ENCODE measurements at regions not wholly inside any gene's neighbourhood (a gene's known extent, or its start where the extent isn't known, plus 50 kb on each side); places are given as distances from the start of the nearest gene placed in this dataset.

- no peak for DNase-seq
Measured at GRCh38 chr3:194267744-194268653, 83.1 kb downstream of the CPN2 start.

GRCh38 chr3:194268654-194269512, 82.2 kb downstream of the CPN2 start:
- no peak for DNase-seq

GRCh38 chr3:194269610-194270145, 81.5 kb downstream of the CPN2 start:
- no peak for DNase-seq

GRCh38 chr3:194270627-194271459, 80.3 kb downstream of the CPN2 start:
- DNase-seq, result no peak

- no peak for DNase-seq
Measured at GRCh38 chr3:194271460-194272035, 79.6 kb downstream of the CPN2 start.

GRCh38 chr3:194272221-194272620, 78.9 kb downstream of the CPN2 start:
- no peak for DNase-seq

GRCh38 chr3:194272861-194273742, 78.0 kb downstream of the CPN2 start:
- DNase-seq, result no peak

GRCh38 chr3:194273743-194274310, 77.3 kb downstream of the CPN2 start:
- DNase-seq, result no peak

GRCh38 chr3:194274424-194275085, 76.6 kb downstream of the CPN2 start:
- DNase-seq, result no peak

GRCh38 chr3:194275291-194275690, 75.8 kb downstream of the CPN2 start:
- DNase-seq, result no peak

GRCh38 chr3:194275721-194276120, 75.4 kb downstream of the CPN2 start:
- DNase-seq, result no peak

- no peak for DNase-seq
Measured at GRCh38 chr3:194276768-194277103, 74.4 kb downstream of the CPN2 start.

- DNase-seq, result peak; percentile 92
Measured at GRCh38 chr3:194277104-194277785, 73.9 kb downstream of the CPN2 start.

- DNase-seq, result no peak
Measured at GRCh38 chr3:194277786-194278130, 73.4 kb downstream of the CPN2 start.

- no peak for DNase-seq
Measured at GRCh38 chr3:194278186-194278845, 72.8 kb downstream of the CPN2 start.

- no peak for DNase-seq
Measured at GRCh38 chr3:194279101-194279500, 72.0 kb downstream of the CPN2 start.

GRCh38 chr3:194279701-194280360, 71.3 kb downstream of the CPN2 start:
- DNase-seq, result no peak

GRCh38 chr3:194280777-194281176, 70.4 kb downstream of the CPN2 start:
- DNase-seq, result no peak

- DNase-seq, result no peak
Measured at GRCh38 chr3:194281306-194281705, 69.8 kb downstream of the CPN2 start.

Measured in DMS 273 treated with DMSO at 0.1 percent for 48 hours (cell line).